Neural cell (in vitro differentiated cells): ENCODE measurements at regions not wholly inside any gene's neighbourhood (a gene's known extent, or its start where the extent isn't known, plus 50 kb on each side); places are given as distances from the start of the nearest gene placed in this dataset.

Experiments used
- H2AFZ ChIP-seq: fragments of 200-600, 300-800 bp; sonication (generic), shearing (Covaris generic); 2 replicates; pipeline ENCODE4 v1.6.0; 2014; ENCODE audit warnings: low read depth, mild to moderate bottlenecking, antibody characterized with exemption, low read length, moderate library complexity
- H3F3A ChIP-seq: fragments of 200-600 bp; shearing (Covaris generic); 2 replicates; pipeline ENCODE4 v1.6.1; 2016; ENCODE audit warnings: mild to moderate bottlenecking, moderate library complexity, mixed read lengths, antibody characterized with exemption, low read length; ENCODE audit not compliant: insufficient read depth, poor library complexity, severe bottlenecking
- H3K27ac ChIP-seq: fragments of 200-600, 300-800 bp; sonication (generic), shearing (Covaris generic); 2 replicates; pipeline ENCODE4 v1.5.1; 2014; ENCODE audit warnings: mild to moderate bottlenecking, low read length, moderate library complexity
- H3K27me3 ChIP-seq: fragments of 300-800, 200-600 bp; sonication (generic), shearing (Covaris generic); 2 replicates; pipeline ENCODE4 v1.6.0; 2014; ENCODE audit warnings: mild to moderate bottlenecking, low read depth, low read length, moderate library complexity; ENCODE audit not compliant: insufficient read depth
- H3K36me3 ChIP-seq: fragments of 300-800, 200-600 bp; sonication (generic), shearing (Covaris generic); 2 replicates; pipeline ENCODE4 v1.5.1; 2014; ENCODE audit warnings: mild to moderate bottlenecking, antibody characterized with exemption, low read length, moderate library complexity; ENCODE audit not compliant: insufficient read depth
- H3K4me2 ChIP-seq: fragments of 300-800, 200-600 bp; sonication (generic), shearing (Covaris generic); 2 replicates; pipeline ENCODE4 v1.6.0; 2014; ENCODE audit warnings: mild to moderate bottlenecking, low read length
- H3K4me3 ChIP-seq: fragments of 300-800, 200-600 bp; sonication (generic), shearing (Covaris generic); 2 replicates; pipeline ENCODE4 v1.5.1; 2014; ENCODE audit warnings: mild to moderate bottlenecking, low read length, moderate library complexity
- H3K79me2 ChIP-seq: fragments of 200-600 bp; shearing (Covaris generic); replicated peaks from 2 replicates; pipeline ENCODE4 v1.6.0; 2014; ENCODE audit warnings: mild to moderate bottlenecking, low read length, moderate library complexity; ENCODE audit not compliant: insufficient read depth
- H3K9ac ChIP-seq: fragments of 300-800, 200-600 bp; sonication (generic), shearing (Covaris generic); 2 replicates; pipeline ENCODE4 v1.6.1; 2016; ENCODE audit warnings: mild to moderate bottlenecking, low read length, mixed read lengths
- H3K9me2 ChIP-seq: fragments of 200-600 bp; shearing (Covaris generic); 2 replicates; pipeline ENCODE4 v1.6.1; 2016; ENCODE audit warnings: mild to moderate bottlenecking, low read length, mixed read lengths; ENCODE audit not compliant: insufficient read depth
- H3K9me3 ChIP-seq: fragments of 200-600, 300-800 bp; sonication (generic), shearing (Covaris generic); 2 replicates; pipeline ENCODE4 v1.6.1; 2016; ENCODE audit warnings: mild to moderate bottlenecking, mixed run types, low read length, moderate library complexity, mixed read lengths
- H4K20me1 ChIP-seq: fragments of 200-600 bp; shearing (Covaris generic); 2 replicates; pipeline ENCODE4 v1.6.1; 2016; ENCODE audit warnings: mild to moderate bottlenecking, mixed run types; ENCODE audit not compliant: insufficient read depth
- EP300 ChIP-seq: fragments of 450-650 bp; conservative IDR thresholded peaks from 2 replicates; pipeline ENCODE4 v1.6.1; 2014; ENCODE audit warnings: antibody characterized with exemption, mild to moderate bottlenecking, moderate library complexity; ENCODE audit not compliant: poor library complexity, severe bottlenecking
- EZH2 ChIP-seq: fragments of 200-600, 300-800 bp; shearing (Covaris generic), sonication (generic); IDR thresholded peaks from 2 replicates; pipeline ENCODE4 v1.6.1; 2014; ENCODE audit warnings: antibody characterized with exemption, low read length, borderline replicate concordance, mild to moderate bottlenecking; ENCODE audit not compliant: insufficient read depth, poor library complexity, severe bottlenecking
- MXI1 ChIP-seq: fragments of 450-650 bp; conservative IDR thresholded peaks from 2 replicates; pipeline ENCODE4 v1.6.1; 2014; ENCODE audit warnings: antibody characterized with exemption, mild to moderate bottlenecking; ENCODE audit not compliant: poor library complexity, severe bottlenecking
- POLR2AphosphoS5 ChIP-seq: IDR thresholded peaks from 2 replicates; pipeline ENCODE4 v1.6.1; 2012
- RAD21 ChIP-seq: fragments of 450-650 bp; conservative IDR thresholded peaks from 2 replicates; pipeline ENCODE4 v1.6.1; 2014; ENCODE audit warnings: antibody characterized with exemption, mild to moderate bottlenecking, moderate library complexity
- SMC3 ChIP-seq: fragments of 450-650 bp; conservative IDR thresholded peaks from 2 replicates; pipeline ENCODE4 v1.6.1; 2014; ENCODE audit warnings: antibody characterized with exemption, mild to moderate bottlenecking, moderate library complexity; ENCODE audit not compliant: poor library complexity
- TAF1 ChIP-seq: IDR thresholded peaks from 2 replicates; pipeline ENCODE4 v1.6.1; 2012; ENCODE audit warnings: low read depth
- TF ChIP-seq, protein P1 (sequence below): fragments of 450-650 bp; IDR thresholded peaks from 2 replicates; pipeline ENCODE4 v1.5.1; 2014; ENCODE audit warnings: antibody characterized with exemption, mild to moderate bottlenecking, moderate library complexity; ENCODE audit not compliant: poor library complexity, severe bottlenecking
- TF ChIP-seq, protein P2 (sequence below): IDR thresholded peaks from 2 replicates; pipeline ENCODE4 v1.6.1; 2012; ENCODE audit warnings: borderline replicate concordance

DNA sequence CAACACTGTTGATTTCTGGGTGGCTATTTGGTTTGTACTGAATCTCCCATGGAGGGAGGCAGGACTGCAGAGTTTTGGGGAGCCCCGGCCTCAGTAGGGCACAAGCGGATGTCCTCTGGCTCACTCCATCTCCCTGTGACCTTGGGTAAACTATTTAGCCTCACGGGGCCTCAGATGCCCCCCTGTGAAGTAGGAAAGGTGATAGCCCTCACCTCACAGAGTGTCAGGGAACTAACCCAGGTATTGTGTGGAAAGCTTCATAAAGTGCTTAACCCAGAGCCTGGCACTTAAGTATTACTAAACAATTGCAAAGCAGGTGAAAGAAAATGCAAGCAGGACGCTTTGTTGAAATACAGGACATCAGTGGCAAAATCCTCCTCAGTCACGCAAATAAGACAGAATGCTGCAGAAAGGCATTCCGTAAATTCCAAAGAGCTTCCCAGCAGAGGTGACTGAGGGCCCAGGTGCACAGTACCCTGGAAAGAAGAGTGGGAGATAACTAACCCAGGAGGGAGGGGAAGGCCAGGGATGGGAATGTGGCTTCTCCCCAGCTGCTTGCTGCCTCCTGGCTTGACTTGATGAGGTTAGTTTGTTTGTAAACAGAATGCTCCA, 436.3 kb downstream of the PRDM2 start:
- Histone ChIP-seq H3K27ac (no peak overlapping the region), H3K9ac (no peak overlapping the region), H3K9me2 (no peaks in the 10 kb centered on the region), H3K4me2 (no peak overlapping the region), H3K36me3 (no peaks in the 10 kb centered on the region), H2AFZ (no peak overlapping the region), H3K27me3 (no peaks in the 10 kb centered on the region), H3F3A (no peaks in the 10 kb centered on the region), H3K79me2 (no peaks in the 10 kb centered on the region), H4K20me1 (no peaks in the 10 kb centered on the region), H3K4me3 (no peak overlapping the region), H3K9me3 (no peaks in the 10 kb centered on the region)
- no peak for TF ChIP-seq MXI1
- no peak for TF ChIP-seq RAD21
- TF ChIP-seq POLR2AphosphoS5, result no peak
- no peak for TF ChIP-seq EP300
- no peak for TF ChIP-seq TAF1
- TF ChIP-seq EZH2, result no peak

DNA sequence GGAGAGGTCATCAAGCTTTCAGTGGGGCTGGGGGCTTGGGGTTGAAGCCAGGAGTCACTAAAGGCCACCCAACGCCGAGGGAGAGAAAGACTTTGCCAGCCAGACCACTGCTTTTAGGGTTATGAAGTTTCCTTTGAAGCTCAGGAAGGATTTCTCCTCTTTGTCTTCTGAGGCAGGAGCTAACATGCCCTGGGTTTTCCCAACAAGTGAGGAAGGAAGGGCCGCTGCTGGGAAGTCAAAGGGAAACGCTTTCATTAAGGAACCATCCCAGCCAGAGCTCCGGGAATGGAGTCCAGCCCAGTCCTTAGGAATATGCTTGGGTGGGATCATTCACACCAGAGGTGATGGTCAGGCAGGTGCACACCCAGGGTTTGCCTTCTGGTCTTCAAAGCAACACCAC, 436.9 kb downstream of the PRDM2 start:
- no peak overlapping the region for H3K9ac ChIP-seq

More for the DNA sequence above, 436.9 kb downstream of the PRDM2 start:
- H4K20me1 ChIP-seq, result no peaks in the 10 kb centered on the region
- H3K4me2 ChIP-seq, result no peak overlapping the region
- H3K27me3 ChIP-seq, result no peaks in the 10 kb centered on the region
- H3K79me2 ChIP-seq, result no peaks in the 10 kb centered on the region
- no peaks in the 10 kb centered on the region for H3K36me3 ChIP-seq
- H3K9me3 ChIP-seq, result no peaks in the 10 kb centered on the region
- no peak overlapping the region for H2AFZ ChIP-seq
- H3K9me2 ChIP-seq, result no peaks in the 10 kb centered on the region
- no peaks in the 10 kb centered on the region for H3F3A ChIP-seq
- no peak overlapping the region for H3K27ac ChIP-seq
- H3K4me3 ChIP-seq, result no peak overlapping the region
- TF ChIP-seq SMC3, result no peak
- no peak for TF ChIP-seq RAD21
- no peak for TF ChIP-seq EZH2
- TF ChIP-seq MXI1, result no peak
- TF ChIP-seq, protein P1, sequence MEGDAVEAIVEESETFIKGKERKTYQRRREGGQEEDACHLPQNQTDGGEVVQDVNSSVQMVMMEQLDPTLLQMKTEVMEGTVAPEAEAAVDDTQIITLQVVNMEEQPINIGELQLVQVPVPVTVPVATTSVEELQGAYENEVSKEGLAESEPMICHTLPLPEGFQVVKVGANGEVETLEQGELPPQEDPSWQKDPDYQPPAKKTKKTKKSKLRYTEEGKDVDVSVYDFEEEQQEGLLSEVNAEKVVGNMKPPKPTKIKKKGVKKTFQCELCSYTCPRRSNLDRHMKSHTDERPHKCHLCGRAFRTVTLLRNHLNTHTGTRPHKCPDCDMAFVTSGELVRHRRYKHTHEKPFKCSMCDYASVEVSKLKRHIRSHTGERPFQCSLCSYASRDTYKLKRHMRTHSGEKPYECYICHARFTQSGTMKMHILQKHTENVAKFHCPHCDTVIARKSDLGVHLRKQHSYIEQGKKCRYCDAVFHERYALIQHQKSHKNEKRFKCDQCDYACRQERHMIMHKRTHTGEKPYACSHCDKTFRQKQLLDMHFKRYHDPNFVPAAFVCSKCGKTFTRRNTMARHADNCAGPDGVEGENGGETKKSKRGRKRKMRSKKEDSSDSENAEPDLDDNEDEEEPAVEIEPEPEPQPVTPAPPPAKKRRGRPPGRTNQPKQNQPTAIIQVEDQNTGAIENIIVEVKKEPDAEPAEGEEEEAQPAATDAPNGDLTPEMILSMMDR, result no peak
- no peak for TF ChIP-seq EP300
- TF ChIP-seq, protein P2, sequence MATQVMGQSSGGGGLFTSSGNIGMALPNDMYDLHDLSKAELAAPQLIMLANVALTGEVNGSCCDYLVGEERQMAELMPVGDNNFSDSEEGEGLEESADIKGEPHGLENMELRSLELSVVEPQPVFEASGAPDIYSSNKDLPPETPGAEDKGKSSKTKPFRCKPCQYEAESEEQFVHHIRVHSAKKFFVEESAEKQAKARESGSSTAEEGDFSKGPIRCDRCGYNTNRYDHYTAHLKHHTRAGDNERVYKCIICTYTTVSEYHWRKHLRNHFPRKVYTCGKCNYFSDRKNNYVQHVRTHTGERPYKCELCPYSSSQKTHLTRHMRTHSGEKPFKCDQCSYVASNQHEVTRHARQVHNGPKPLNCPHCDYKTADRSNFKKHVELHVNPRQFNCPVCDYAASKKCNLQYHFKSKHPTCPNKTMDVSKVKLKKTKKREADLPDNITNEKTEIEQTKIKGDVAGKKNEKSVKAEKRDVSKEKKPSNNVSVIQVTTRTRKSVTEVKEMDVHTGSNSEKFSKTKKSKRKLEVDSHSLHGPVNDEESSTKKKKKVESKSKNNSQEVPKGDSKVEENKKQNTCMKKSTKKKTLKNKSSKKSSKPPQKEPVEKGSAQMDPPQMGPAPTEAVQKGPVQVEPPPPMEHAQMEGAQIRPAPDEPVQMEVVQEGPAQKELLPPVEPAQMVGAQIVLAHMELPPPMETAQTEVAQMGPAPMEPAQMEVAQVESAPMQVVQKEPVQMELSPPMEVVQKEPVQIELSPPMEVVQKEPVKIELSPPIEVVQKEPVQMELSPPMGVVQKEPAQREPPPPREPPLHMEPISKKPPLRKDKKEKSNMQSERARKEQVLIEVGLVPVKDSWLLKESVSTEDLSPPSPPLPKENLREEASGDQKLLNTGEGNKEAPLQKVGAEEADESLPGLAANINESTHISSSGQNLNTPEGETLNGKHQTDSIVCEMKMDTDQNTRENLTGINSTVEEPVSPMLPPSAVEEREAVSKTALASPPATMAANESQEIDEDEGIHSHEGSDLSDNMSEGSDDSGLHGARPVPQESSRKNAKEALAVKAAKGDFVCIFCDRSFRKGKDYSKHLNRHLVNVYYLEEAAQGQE, result no peak
